GM12875 (cell line): ENCODE measurements at regions not wholly inside any gene's neighbourhood (a gene's known extent, or its start where the extent isn't known, plus 50 kb on each side); places are given as distances from the start of the nearest gene placed in this dataset.
"Not testable (repeated sequence)": the region's sequence is repeated elsewhere in the genome, so short reads cannot be mapped to it uniquely, and the experiment has no call there.

Experiments
- H3K4me3 ChIP-seq: one replicate; pipeline ENCODE4 v1.5.1; 2011; ENCODE audit warnings: low read depth, low read length, control low read depth

GRCh38 chr1:148210624-148211023 is 58.5 kb upstream of the NBPF11 start:
- not testable (repeated sequence) for H3K4me3 ChIP-seq

- H3K4me3 ChIP-seq: not testable (repeated sequence)
These were observed 58.1 kb upstream of the NBPF11 start for GRCh38 chr1:148210166-148210565.

DNA sequence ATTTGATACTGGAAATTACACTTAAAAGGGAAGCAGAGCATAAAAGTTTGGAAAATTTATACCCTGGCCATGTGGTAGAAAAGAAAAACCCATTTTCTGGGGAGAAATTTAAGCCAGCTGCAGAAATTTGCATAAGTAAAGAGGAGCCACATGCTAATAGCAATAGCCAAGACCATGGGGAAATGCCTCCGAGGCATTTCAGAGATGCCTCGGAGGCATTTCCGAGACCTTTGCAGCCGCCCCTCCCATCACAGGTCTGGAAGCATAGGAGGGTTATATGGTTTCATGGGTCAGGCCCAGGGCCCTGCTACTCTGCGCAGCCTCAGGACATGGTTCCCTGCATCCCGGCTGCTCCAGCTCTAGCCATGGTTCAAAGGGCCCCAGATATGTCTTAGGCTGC is 49.9 kb upstream of the NBPF11 start:
- not testable (repeated sequence) for H3K4me3 ChIP-seq
